ENCODE measurements at regions not wholly inside any gene's neighbourhood (a gene's known extent, or its start where the extent isn't known, plus 50 kb on each side); places are given as distances from the start of the nearest gene placed in this dataset.

GRCh38 chr10:10612151-10612550, 405.5 kb upstream of the CELF2 start:
- no peak for TF ChIP-seq JUND (IDR thresholded peaks at IDR 0.05)
- TF ChIP-seq GABPA (IDR thresholded peaks at IDR 0.05 in 1 of 2, conservative IDR thresholded peaks at IDR 0.05 in 1 of 2): no peak
- no peak for TF ChIP-seq RAD21 (IDR thresholded peaks at IDR 0.05)
- no peak for TF ChIP-seq CTCF (IDR thresholded peaks at IDR 0.05; ENCODE audit: low read depth, low read length, missing input control)
- TF ChIP-seq NR2F2 (IDR thresholded peaks at IDR 0.05): no peak
- no peak for TF ChIP-seq YY1 (IDR thresholded peaks at IDR 0.05)
- TF ChIP-seq EGR1 (IDR thresholded peaks at IDR 0.05; ENCODE audit: low read depth in 2 of 2): no peak
- TF ChIP-seq ATF3 (IDR thresholded peaks at IDR 0.05): no peak
- TF ChIP-seq SP1 (IDR thresholded peaks at IDR 0.05): no peak
- TF ChIP-seq MAX (IDR thresholded peaks at IDR 0.05): no peak
- no peak for TF ChIP-seq HNF4A (conservative IDR thresholded peaks at IDR 0.05)
- TF ChIP-seq FOXA1 (IDR thresholded peaks at IDR 0.05): no peak
- TF ChIP-seq TAF1 (conservative IDR thresholded peaks at IDR 0.05): no peak
- TF ChIP-seq RXRA (IDR thresholded peaks at IDR 0.05): no peak
